Mesenteric fat pad (tissue), 1 donor: ENCODE measurements at regions not wholly inside any gene's neighbourhood (a gene's known extent, or its start where the extent isn't known, plus 50 kb on each side); places are given as distances from the start of the nearest gene placed in this dataset.
"Not testable (repeated sequence)": the region's sequence is repeated elsewhere in the genome, so short reads cannot be mapped to it uniquely, and the experiment has no call there.

Source experiments
- DNase-seq: peaks from one replicate; pipeline ENCODE4 v3.0.0-alpha.2; 2020; ENCODE audit warnings: low spot score
- donor health status: DM: yes; HTN: yes; CAD: no.

GRCh38 chr10:64007157-64007556 is 486.0 kb downstream of the REEP3 start:
- DNase-seq = no peak

- no peak for DNase-seq
Observed at GRCh38 chr10:64010711-64011110, 489.5 kb downstream of the REEP3 start.

- DNase-seq = no peak
Observed at GRCh38 chr10:64011912-64012714, 490.9 kb downstream of the REEP3 start.

- no peak for DNase-seq
Observed at GRCh38 chr10:64014281-64014680, 493.1 kb downstream of the REEP3 start.

GRCh38 chr10:64023926-64024470 is 502.8 kb downstream of the REEP3 start:
- DNase-seq = no peak

GRCh38 chr10:64033711-64034110 is 512.5 kb downstream of the REEP3 start:
- no peak for DNase-seq

- no peak for DNase-seq
Observed at GRCh38 chr10:64036321-64036930, 515.2 kb downstream of the REEP3 start.

GRCh38 chr10:64037071-64037661 is 516.0 kb downstream of the REEP3 start:
- DNase-seq = no peak

GRCh38 chr10:64038107-64038506 is 516.9 kb downstream of the REEP3 start:
- DNase-seq = no peak

- DNase-seq = no peak
Observed at GRCh38 chr10:64039198-64039597, 518.0 kb downstream of the REEP3 start.

- DNase-seq = no peak
Observed at GRCh38 chr10:64040781-64041180, 519.6 kb downstream of the REEP3 start.

GRCh38 chr10:64041185-64041988 is 520.2 kb downstream of the REEP3 start:
- peak; percentile 89 for DNase-seq

GRCh38 chr10:64041989-64042490 is 520.8 kb downstream of the REEP3 start:
- no peak for DNase-seq

- no peak for DNase-seq
Observed at GRCh38 chr10:64044098-64044497, 522.9 kb downstream of the REEP3 start.

- DNase-seq = not testable (repeated sequence)
Observed at GRCh38 chr10:64044957-64045632, 523.9 kb downstream of the REEP3 start.

- DNase-seq = no peak
Observed at GRCh38 chr10:64054392-64054791, 533.2 kb downstream of the REEP3 start.

- no peak for DNase-seq
Observed at GRCh38 chr10:64059884-64060283, 538.7 kb downstream of the REEP3 start.

- DNase-seq = no peak
Observed at GRCh38 chr10:64060389-64060788, 539.2 kb downstream of the REEP3 start.

GRCh38 chr10:64062793-64063192 is 541.6 kb downstream of the REEP3 start:
- DNase-seq = no peak

- DNase-seq = no peak
Observed at GRCh38 chr10:64067009-64067606, 545.9 kb downstream of the REEP3 start.
